HEK293 (cell line): ENCODE measurements at regions not wholly inside any gene's neighbourhood (a gene's known extent, or its start where the extent isn't known, plus 50 kb on each side); places are given as distances from the start of the nearest gene placed in this dataset.

Source experiments
- CTCF ChIA-PET: fragments of 350-600 bp; formaldehyde crosslinking; extraction: SDS; loops from one replicate; lab custom pipeline; 2021; ENCODE audit warnings: antibody characterized with exemption; lab: Yijun Ruan, JAX
- POLR2A ChIA-PET: fragments of 300-600 bp; formaldehyde crosslinking; extraction: SDS; loops from one replicate; lab custom pipeline; 2020; ENCODE audit warnings: antibody characterized with exemption, inconsistent platforms; lab: Yijun Ruan, JAX
- H3K27ac ChIP-seq: fragments of 200-500 bp; sonication (Bioruptor generic); 2 replicates; pipeline ENCODE4 v1.5.1; 2014; ENCODE audit warnings: low read depth, low read length, control low read depth, inconsistent platforms; ENCODE audit errors: extremely low read depth
- H3K36me3 ChIP-seq, 2 experiments: fragments of 200-500 bp in 1 of 2; sonication (Bioruptor generic) in 1 of 2; 1 replicate in 1 of 2; 2 replicates in 1 of 2; pipeline ENCODE4 v1.5.1; 2014 to 2017; ENCODE audit warnings: inconsistent platforms in 2 of 2, low read length in 2 of 2; ENCODE audit not compliant: control insufficient read depth in 2 of 2, insufficient read depth in 1 of 2
- H3K4me1 ChIP-seq: fragments of 200-500 bp; sonication (Bioruptor generic); 2 replicates; pipeline ENCODE4 v1.5.1; 2014; ENCODE audit warnings: mild to moderate bottlenecking, low read length, inconsistent platforms; ENCODE audit not compliant: control insufficient read depth, insufficient read depth
- H3K4me3 ChIP-seq: 2 replicates; pipeline ENCODE4 v1.5.1; 2011; ENCODE audit warnings: low read depth, mild to moderate bottlenecking, control low read depth, low read length, moderate library complexity
- H3K9me3 ChIP-seq: fragments of 200-500 bp; sonication (Bioruptor generic); 2 replicates; pipeline ENCODE4 v1.5.1; 2014; ENCODE audit warnings: low read depth, low read length, inconsistent platforms; ENCODE audit not compliant: control insufficient read depth, insufficient read depth
- FEZF1 ChIP-seq: fragments of 450-650 bp; formaldehyde crosslinking; IDR thresholded peaks from 2 replicates; pipeline ENCODE4 v1.5.1; 2016; ENCODE audit warnings: missing biosample characterization, missing genetic modification characterization
- HOXC10 ChIP-seq: sonication (generic); formaldehyde crosslinking; IDR thresholded peaks from 2 replicates; pipeline ENCODE4 v1.8.1; 2023; ENCODE audit warnings: mild to moderate bottlenecking, missing genetic modification reagents
- HOXD13 ChIP-seq: sonication (generic); formaldehyde crosslinking; IDR thresholded peaks from 2 replicates; pipeline ENCODE4 v1.8.0; 2022; ENCODE audit warnings: missing genetic modification reagents, borderline replicate concordance
- MEIS1 ChIP-seq: sonication (generic); formaldehyde crosslinking; IDR thresholded peaks from 2 replicates; pipeline ENCODE4 v1.8.1; 2022; ENCODE audit warnings: missing genetic modification reagents, mild to moderate bottlenecking, borderline replicate concordance
- OVOL3 ChIP-seq: fragments of 450-650 bp; formaldehyde crosslinking; IDR thresholded peaks from 2 replicates; pipeline ENCODE4 v1.5.1; 2016; ENCODE audit warnings: missing biosample characterization, missing genetic modification characterization
- SP7 ChIP-seq: fragments of 450-650 bp; formaldehyde crosslinking; IDR thresholded peaks from 2 replicates; pipeline ENCODE4 v1.5.1; 2016; ENCODE audit warnings: missing biosample characterization, missing genetic modification characterization
- ZEB2 ChIP-seq: fragments of 450-650 bp; formaldehyde crosslinking; IDR thresholded peaks from 2 replicates; pipeline ENCODE4 v1.5.1; 2016; ENCODE audit warnings: missing biosample characterization, missing genetic modification characterization
- ZFP41 ChIP-seq: fragments of 450-650 bp; formaldehyde crosslinking; IDR thresholded peaks from 2 replicates; pipeline ENCODE4 v1.5.1; 2016; ENCODE audit warnings: missing biosample characterization, missing genetic modification characterization, borderline replicate concordance
- ZNF174 ChIP-seq: fragments of 450-650 bp; formaldehyde crosslinking; IDR thresholded peaks from 2 replicates; pipeline ENCODE4 v1.5.0; 2017; ENCODE audit warnings: missing biosample characterization, mild to moderate bottlenecking, missing genetic modification characterization
- ZNF19 ChIP-seq: fragments of 450-650 bp; formaldehyde crosslinking; IDR thresholded peaks from 2 replicates; pipeline ENCODE4; 2016; ENCODE audit warnings: missing biosample characterization, missing genetic modification characterization, low read depth
- ZNF221 ChIP-seq: fragments of 450-650 bp; formaldehyde crosslinking; IDR thresholded peaks from 2 replicates; pipeline ENCODE4 v1.5.1; 2017; ENCODE audit warnings: missing biosample characterization, missing genetic modification characterization, borderline replicate concordance
- ZNF274 ChIP-seq, 2 experiments: fragments of 200-500 bp in 1 of 2; fragments of 450-650 bp in 1 of 2; sonication (Bioruptor generic) in 1 of 2; formaldehyde crosslinking in 1 of 2; IDR thresholded peaks; 2 replicates each; pipeline versions ENCODE4 v1.5.1 to v1.6.1; 2014 to 2016; ENCODE audit warnings: borderline replicate concordance in 1 of 2, inconsistent platforms in 1 of 2, low read length in 1 of 2, missing biosample characterization in 1 of 2, missing genetic modification characterization in 1 of 2
- ZNF324 ChIP-seq: fragments of 450-650 bp; formaldehyde crosslinking; IDR thresholded peaks from 2 replicates; pipeline ENCODE4 v1.5.1; 2016; ENCODE audit warnings: missing biosample characterization, missing genetic modification characterization
- ZNF350 ChIP-seq: fragments of 450-650 bp; formaldehyde crosslinking; IDR thresholded peaks from 2 replicates; pipeline ENCODE4 v1.5.0; 2017; ENCODE audit warnings: missing biosample characterization, mild to moderate bottlenecking, missing genetic modification characterization
- ZNF416 ChIP-seq: fragments of 450-650 bp; formaldehyde crosslinking; IDR thresholded peaks from 2 replicates; pipeline ENCODE4 v1.5.1; 2016; ENCODE audit warnings: missing biosample characterization, missing genetic modification characterization
- ZNF433 ChIP-seq: fragments of 450-650 bp; formaldehyde crosslinking; IDR thresholded peaks from 2 replicates; pipeline ENCODE4 v1.5.1; 2016; ENCODE audit warnings: missing biosample characterization, missing genetic modification characterization, low read depth
- ZNF501 ChIP-seq: fragments of 450-650 bp; formaldehyde crosslinking; IDR thresholded peaks from 2 replicates; pipeline ENCODE4 v1.5.1; 2016; ENCODE audit warnings: missing biosample characterization, missing genetic modification characterization
- ZNF621 ChIP-seq: fragments of 450-650 bp; formaldehyde crosslinking; IDR thresholded peaks from 2 replicates; pipeline ENCODE4 v1.5.1; 2017; ENCODE audit warnings: missing biosample characterization, missing genetic modification characterization
- ZNF660 ChIP-seq: fragments of 450-650 bp; IDR thresholded peaks from 2 replicates; pipeline ENCODE4 v1.5.1; 2018; ENCODE audit warnings: missing biosample characterization, mild to moderate bottlenecking, missing genetic modification characterization
- ZNF76 ChIP-seq: fragments of 450-650 bp; formaldehyde crosslinking; IDR thresholded peaks from 2 replicates; pipeline ENCODE4; 2016; ENCODE audit warnings: low read depth, missing biosample characterization, missing genetic modification characterization, borderline replicate concordance
- ZNF768 ChIP-seq: fragments of 450-650 bp; formaldehyde crosslinking; IDR thresholded peaks from 2 replicates; pipeline ENCODE4 v1.5.1; 2018; ENCODE audit warnings: missing biosample characterization, mild to moderate bottlenecking, missing genetic modification characterization
- ZNF776 ChIP-seq: fragments of 450-650 bp; formaldehyde crosslinking; IDR thresholded peaks from 2 replicates; pipeline ENCODE4 v1.5.0; 2017; ENCODE audit warnings: missing biosample characterization, missing genetic modification characterization, borderline replicate concordance
- ZSCAN5A ChIP-seq: fragments of 450-650 bp; formaldehyde crosslinking; IDR thresholded peaks from 2 replicates; pipeline ENCODE4 v1.5.1; 2016; ENCODE audit warnings: missing biosample characterization, missing genetic modification characterization
- ZXDB ChIP-seq: fragments of 450-650 bp; formaldehyde crosslinking; IDR thresholded peaks from 2 replicates; pipeline ENCODE4 v1.5.1; 2016; ENCODE audit warnings: missing biosample characterization, missing genetic modification characterization
- TF ChIP-seq, protein P1 (sequence below): fragments of 450-650 bp; formaldehyde crosslinking; IDR thresholded peaks from 2 replicates; pipeline ENCODE4 v1.5.1; 2016; ENCODE audit warnings: missing biosample characterization, missing genetic modification characterization

DNA sequence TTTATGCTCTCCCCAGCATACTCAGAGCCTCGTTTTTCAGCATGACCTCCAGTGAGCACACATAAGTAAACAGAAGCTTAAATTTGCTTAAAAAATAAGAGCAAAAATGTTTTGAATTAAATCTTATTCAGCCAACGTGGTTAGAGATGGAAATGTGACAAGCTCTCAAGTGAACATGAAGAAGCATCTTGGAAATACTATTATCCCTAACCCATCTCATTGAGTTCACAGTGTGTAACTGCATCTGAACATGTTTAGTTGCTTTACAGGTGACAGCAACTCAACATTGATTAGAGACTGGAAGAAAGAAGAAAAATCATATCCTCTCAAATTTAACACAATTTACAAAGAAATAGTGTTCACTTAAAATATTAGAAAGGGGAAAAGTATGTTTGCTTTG lies 1785.1 kb downstream of the MAT2B start:
- no peaks in the 10 kb centered on the region for H3K4me1 ChIP-seq
- no peak overlapping the region for H3K27ac ChIP-seq
- H3K4me3 ChIP-seq = no peak overlapping the region
- no peaks in the 10 kb centered on the region for H3K9me3 ChIP-seq
- POLR2A ChIA-PET = no interaction called here
- TF ChIP-seq ZNF19 = no peak
- no peak for TF ChIP-seq ZNF416
- TF ChIP-seq ZFP41 (tag by site-specific recombination) = no peak
- CTCF ChIA-PET = no interaction called here
- H3K36me3 ChIP-seq = no peaks in the 10 kb centered on the region

DNA sequence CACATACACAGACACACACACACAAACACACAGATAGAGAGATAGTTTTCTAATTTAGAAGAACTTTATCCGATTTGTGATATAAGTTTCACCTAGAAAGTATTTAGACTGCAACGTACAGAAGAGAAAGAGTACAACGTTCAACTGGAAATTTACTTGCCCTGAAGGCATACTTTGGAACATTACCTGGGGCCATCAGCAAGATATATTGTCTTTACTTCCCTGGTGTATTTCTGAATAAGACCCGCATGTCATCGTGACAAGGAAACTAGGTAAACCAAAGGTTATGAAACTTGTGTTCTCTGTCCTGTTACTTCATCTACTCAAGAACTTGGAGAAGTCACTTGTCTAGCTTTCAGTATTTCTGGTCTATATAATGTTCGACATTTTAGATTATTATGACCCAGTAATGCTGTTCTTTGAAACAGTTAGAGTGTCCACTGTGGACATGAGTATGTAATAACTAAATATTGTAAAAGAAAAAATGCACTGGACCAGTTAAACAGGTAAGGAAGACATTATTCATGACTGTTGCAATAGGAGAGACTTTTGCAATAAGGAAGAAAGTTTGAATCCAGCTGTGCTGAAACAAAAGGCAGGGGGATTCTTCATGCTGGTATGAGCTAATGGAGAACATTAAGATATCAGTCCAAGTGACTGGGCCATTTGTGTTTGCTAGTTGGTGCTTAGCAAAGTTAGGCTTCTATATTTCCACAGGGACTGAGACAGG lies 1791.1 kb downstream of the MAT2B start:
- ChIA-PET CTCF (no interaction called here), POLR2A (no interaction called here)
- Histone ChIP-seq H3K27ac (no peak overlapping the region), H3K4me3 (no peak overlapping the region), H3K9me3 (no peaks in the 10 kb centered on the region), H3K36me3 (no peaks in the 10 kb centered on the region), H3K4me1 (no peaks in the 10 kb centered on the region)
- TF ChIP-seq OVOL3 (tag by site-specific recombination) (no peak), ZNF350 (tag by site-specific recombination) (no peak), ZNF76 (tag by site-specific recombination) (no peak), ZNF274 (IDR thresholded peaks at IDR 0.05; ENCODE audit: low read length) (no peak), ZNF274 (tag by site-specific recombination; IDR thresholded peaks at IDR 0.05; ENCODE audit: borderline replicate concordance) (no peak), ZFP41 (tag by site-specific recombination) (no peak), MEIS1 (CRISPR knock-in tag) (no peak), ZNF324 (tag by site-specific recombination) (no peak), ZNF501 (tag by site-specific recombination) (no peak), ZNF174 (tag by site-specific recombination) (no peak), HOXD13 (CRISPR knock-in tag) (no peak), ZNF776 (tag by site-specific recombination) (no peak), ZNF621 (no peak)

DNA sequence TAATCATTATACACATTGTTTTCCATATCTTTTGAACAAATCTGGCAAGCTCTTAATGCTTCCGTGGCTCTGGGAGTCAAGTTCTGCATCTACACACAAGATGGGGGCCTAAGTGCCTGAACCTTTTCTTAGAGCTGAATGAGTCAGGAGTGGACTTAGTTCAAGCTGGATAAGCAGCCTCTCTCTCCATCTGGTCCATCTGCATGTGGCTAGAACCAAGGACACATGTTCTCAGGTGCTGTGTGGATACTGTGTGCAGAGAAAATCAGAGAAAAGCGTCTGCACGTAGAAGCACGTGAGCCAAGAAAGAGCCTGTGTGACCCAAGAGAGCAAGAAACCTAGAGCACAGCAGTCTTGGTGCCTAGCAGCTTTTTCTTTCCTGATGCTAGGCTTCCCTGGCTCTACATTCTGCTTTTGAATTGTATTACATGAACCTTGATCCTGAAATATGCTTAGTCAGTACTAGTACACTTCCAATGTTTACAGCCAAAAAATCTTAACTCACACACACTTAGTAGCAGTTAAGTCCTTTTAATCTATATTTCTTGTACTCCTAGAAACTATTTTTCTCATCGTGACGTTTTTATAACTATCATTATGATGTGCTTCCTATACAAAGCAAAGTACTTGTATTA lies 1798.9 kb downstream of the MAT2B start:
- POLR2A ChIA-PET = no interaction called here
- Histone ChIP-seq H3K36me3 (no peaks in the 10 kb centered on the region), H3K4me3 (no peak overlapping the region), H3K27ac (no peak overlapping the region), H3K4me1 (no peaks in the 10 kb centered on the region), H3K9me3 (no peaks in the 10 kb centered on the region)
- CTCF ChIA-PET = no interaction called here
- TF ChIP-seq ZNF660 (tag by site-specific recombination) = no peak
- no peak for TF ChIP-seq ZEB2 (tag by site-specific recombination)
- no peak for TF ChIP-seq ZNF768
- no peak for TF ChIP-seq ZNF221 (tag by site-specific recombination)
- TF ChIP-seq ZNF433 (tag by site-specific recombination) = no peak
- TF ChIP-seq HOXD13 (CRISPR knock-in tag) = no peak
- no peak for TF ChIP-seq ZNF416
- TF ChIP-seq ZXDB (tag by site-specific recombination) = no peak
- no peak for TF ChIP-seq SP7 (tag by site-specific recombination)
- TF ChIP-seq FEZF1 = no peak
- no peak for TF ChIP-seq HOXC10
- no peak for TF ChIP-seq ZNF621
- TF ChIP-seq, protein P1, sequence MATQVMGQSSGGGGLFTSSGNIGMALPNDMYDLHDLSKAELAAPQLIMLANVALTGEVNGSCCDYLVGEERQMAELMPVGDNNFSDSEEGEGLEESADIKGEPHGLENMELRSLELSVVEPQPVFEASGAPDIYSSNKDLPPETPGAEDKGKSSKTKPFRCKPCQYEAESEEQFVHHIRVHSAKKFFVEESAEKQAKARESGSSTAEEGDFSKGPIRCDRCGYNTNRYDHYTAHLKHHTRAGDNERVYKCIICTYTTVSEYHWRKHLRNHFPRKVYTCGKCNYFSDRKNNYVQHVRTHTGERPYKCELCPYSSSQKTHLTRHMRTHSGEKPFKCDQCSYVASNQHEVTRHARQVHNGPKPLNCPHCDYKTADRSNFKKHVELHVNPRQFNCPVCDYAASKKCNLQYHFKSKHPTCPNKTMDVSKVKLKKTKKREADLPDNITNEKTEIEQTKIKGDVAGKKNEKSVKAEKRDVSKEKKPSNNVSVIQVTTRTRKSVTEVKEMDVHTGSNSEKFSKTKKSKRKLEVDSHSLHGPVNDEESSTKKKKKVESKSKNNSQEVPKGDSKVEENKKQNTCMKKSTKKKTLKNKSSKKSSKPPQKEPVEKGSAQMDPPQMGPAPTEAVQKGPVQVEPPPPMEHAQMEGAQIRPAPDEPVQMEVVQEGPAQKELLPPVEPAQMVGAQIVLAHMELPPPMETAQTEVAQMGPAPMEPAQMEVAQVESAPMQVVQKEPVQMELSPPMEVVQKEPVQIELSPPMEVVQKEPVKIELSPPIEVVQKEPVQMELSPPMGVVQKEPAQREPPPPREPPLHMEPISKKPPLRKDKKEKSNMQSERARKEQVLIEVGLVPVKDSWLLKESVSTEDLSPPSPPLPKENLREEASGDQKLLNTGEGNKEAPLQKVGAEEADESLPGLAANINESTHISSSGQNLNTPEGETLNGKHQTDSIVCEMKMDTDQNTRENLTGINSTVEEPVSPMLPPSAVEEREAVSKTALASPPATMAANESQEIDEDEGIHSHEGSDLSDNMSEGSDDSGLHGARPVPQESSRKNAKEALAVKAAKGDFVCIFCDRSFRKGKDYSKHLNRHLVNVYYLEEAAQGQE = no peak
- TF ChIP-seq ZNF350 (tag by site-specific recombination) = no peak
- no peak for TF ChIP-seq ZSCAN5A (tag by site-specific recombination)
